Common myeloid progenitor, CD34-positive (primary cell): ENCODE measurements at regions not wholly inside any gene's neighbourhood (a gene's known extent, or its start where the extent isn't known, plus 50 kb on each side); places are given as distances from the start of the nearest gene placed in this dataset.

Experiments used
- CTCF ChIA-PET: fragments of 350-600 bp; sonication (Branson Sonifier 250); formaldehyde crosslinking; loops from one replicate; lab custom pipeline; 2021; ENCODE audit warnings: antibody characterized with exemption; lab: Charles Lee
- POLR2A ChIA-PET: fragments of 350-600 bp; sonication (Branson Sonifier 250); formaldehyde crosslinking; loops from one replicate; lab custom pipeline; 2021; ENCODE audit warnings: antibody characterized with exemption; lab: Charles Lee
- DNase-seq, 3 donors: peaks; one replicate each; pipeline versions ENCODE4 v3.0.0 to v3.0.0-alpha.2; 2013
- H3K27ac ChIP-seq, 2 experiments: 1 replicate in 1 of 2; 2 replicates in 1 of 2; pipeline ENCODE4 v1.7.0; 2013; ENCODE audit warnings: inconsistent platforms in 2 of 2, low read length in 2 of 2, mild to moderate bottlenecking in 2 of 2, low read depth in 1 of 2, moderate library complexity in 1 of 2; ENCODE audit not compliant: severe bottlenecking in 2 of 2, insufficient read depth in 1 of 2, poor library complexity in 1 of 2
- H3K27me3 ChIP-seq, 5 experiments: replicated peaks in 2 of 5; 1 replicate in 3 of 5; 2 replicates in 2 of 5; pipeline versions ENCODE4 v1.6.1 to v1.7.0; 2013; ENCODE audit warnings: low read length in 4 of 5, mild to moderate bottlenecking in 2 of 5, moderate library complexity in 2 of 5, inconsistent platforms in 1 of 5; ENCODE audit not compliant: insufficient read depth in 5 of 5, control insufficient read depth in 4 of 5
- H3K36me3 ChIP-seq, 4 experiments: 1 replicate in 2 of 4; 2 replicates in 2 of 4; pipeline versions ENCODE4 v1.6.1 to v1.7.0; 2013; ENCODE audit warnings: low read length in 3 of 4, control low read depth in 1 of 4, mild to moderate bottlenecking in 1 of 4; ENCODE audit not compliant: control insufficient read depth in 4 of 4, insufficient read depth in 4 of 4
- H3K4me1 ChIP-seq, 4 experiments: 1 replicate in 3 of 4; 2 replicates in 1 of 4; pipeline versions ENCODE4 v1.6.1 to v1.7.1; 2013; ENCODE audit warnings: low read length in 3 of 4, mild to moderate bottlenecking in 3 of 4, control low read depth in 1 of 4, inconsistent platforms in 1 of 4, moderate library complexity in 1 of 4; ENCODE audit not compliant: control insufficient read depth in 4 of 4, insufficient read depth in 4 of 4; ENCODE audit errors: control extremely low read depth in 1 of 4
- H3K4me3 ChIP-seq, 7 experiments: 1 replicate in 4 of 7; 2 replicates in 3 of 7; pipeline versions ENCODE4 v1.5.1 to v1.7.0; 2013; ENCODE audit warnings: mild to moderate bottlenecking in 7 of 7, low read length in 6 of 7, moderate library complexity in 6 of 7, inconsistent platforms in 2 of 7, low read depth in 2 of 7, control low read depth in 1 of 7; ENCODE audit not compliant: insufficient read depth in 4 of 7, control insufficient read depth in 1 of 7; ENCODE audit errors: extremely low read depth in 1 of 7
- H3K9me3 ChIP-seq, 5 experiments: 1 replicate in 4 of 5; 2 replicates in 1 of 5; pipeline versions ENCODE4 v1.6.1 to v1.7.1; 2013; ENCODE audit warnings: low read length in 4 of 5, mild to moderate bottlenecking in 2 of 5, inconsistent platforms in 1 of 5, low read depth in 1 of 5, moderate library complexity in 1 of 5; ENCODE audit not compliant: control insufficient read depth in 4 of 5, insufficient read depth in 2 of 5; ENCODE audit errors: control extremely low read depth in 1 of 5
- WGBS: methylation state at CpG from one replicate; pipeline ENCODE4 v1.1.5; 2013; ENCODE audit not compliant: insufficient coverage; 5-methylcytosine and 5-hydroxymethylcytosine counted together

DNA sequence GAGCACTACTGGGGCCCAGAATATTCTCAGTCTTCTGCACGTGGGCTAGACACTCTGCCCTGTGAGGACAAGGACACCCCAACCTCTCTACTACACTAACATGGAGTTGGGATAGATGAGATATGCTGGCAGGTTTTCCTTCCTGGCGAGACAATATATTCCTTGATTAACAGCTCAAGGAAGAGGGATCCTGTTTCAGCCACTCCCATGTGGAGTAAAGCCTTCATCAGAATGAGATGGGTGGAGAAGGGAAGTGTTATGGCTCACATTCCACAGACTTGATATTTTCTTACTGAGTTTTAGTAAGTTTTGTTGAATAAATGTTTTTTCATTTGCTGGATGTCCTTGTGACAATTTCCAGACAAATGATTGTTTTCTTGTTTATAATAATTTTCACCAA, 1187.6 kb downstream of the CDH12 start:
- no peak for DNase-seq
- H3K9me3 ChIP-seq, result peaks cover 0 to 4% (median 0%) of the 10 kb centered on the region in 5 experiments
- H3K4me1 ChIP-seq, result no peaks in the 10 kb centered on the region
- no CpG with 5 or more reads among the region's 2 CpGs for WGBS
- no peaks in the 10 kb centered on the region for H3K36me3 ChIP-seq
- no peaks in the 10 kb centered on the region for H3K27me3 ChIP-seq
- no peak overlapping the region for H3K4me3 ChIP-seq
- no peak overlapping the region for H3K27ac ChIP-seq
- ChIA-PET CTCF (no interaction called here), POLR2A (no interaction called here)

DNA sequence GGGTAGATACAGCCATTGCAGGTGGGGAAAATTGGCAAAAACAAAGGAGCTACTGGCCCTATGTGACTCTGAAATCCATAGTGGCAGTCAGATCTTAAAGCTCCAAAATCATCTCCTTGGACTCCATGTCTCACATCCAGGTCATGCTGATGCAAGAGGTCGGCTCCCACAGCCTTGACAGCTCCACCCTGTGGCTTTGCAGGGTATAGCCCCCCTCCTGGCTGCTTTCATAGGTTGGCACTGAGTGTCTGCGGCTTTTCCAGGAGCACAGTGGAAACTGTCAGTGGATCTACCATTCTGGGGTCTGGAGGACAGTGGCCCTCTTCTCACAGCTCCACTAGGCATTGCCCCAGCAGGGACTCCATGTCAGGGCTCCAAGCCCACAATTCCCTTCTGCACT, 1190.1 kb downstream of the CDH12 start:
- H3K4me3 ChIP-seq, result no peak overlapping the region
- H3K27ac ChIP-seq, result no peak overlapping the region
- H3K27me3 ChIP-seq, result no peaks in the 10 kb centered on the region
- POLR2A ChIA-PET, result no interaction called here
- no peak for DNase-seq
- CTCF ChIA-PET, result no interaction called here
- no peaks in the 10 kb centered on the region for H3K4me1 ChIP-seq
- H3K9me3 ChIP-seq, result peaks cover 0 to 4% (median 0%) of the 10 kb centered on the region in 5 experiments
- WGBS, result 91% methylated on average over 1 of the region's 2 CpGs
- no peaks in the 10 kb centered on the region for H3K36me3 ChIP-seq

DNA sequence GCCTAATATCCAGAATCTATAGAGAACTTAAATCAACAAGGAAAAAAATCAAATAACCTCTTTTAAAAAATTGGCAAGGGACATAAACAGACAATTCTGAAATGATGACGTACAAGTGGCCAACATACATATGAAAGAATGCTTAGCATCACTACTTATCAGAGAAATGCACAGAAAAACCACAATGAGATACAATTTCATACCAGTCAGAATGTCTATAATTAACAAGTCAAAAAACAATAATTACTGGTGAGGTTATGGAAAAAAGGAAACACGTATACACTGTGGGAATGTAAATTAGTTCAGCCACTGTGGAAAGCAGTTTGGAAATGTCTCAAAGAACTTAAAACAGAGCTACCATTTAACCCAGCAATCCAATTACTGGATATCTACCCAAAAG, 1192.0 kb downstream of the CDH12 start:
- no peak overlapping the region for H3K4me3 ChIP-seq
- ChIA-PET POLR2A (no interaction called here), CTCF (no interaction called here)
- no peaks in the 10 kb centered on the region for H3K27me3 ChIP-seq
- peaks cover 0 to 4% (median 0%) of the 10 kb centered on the region in 5 experiments for H3K9me3 ChIP-seq
- WGBS, result no CpG with 5 or more reads among the region's 2 CpGs
- DNase-seq, result no peak
- no peaks in the 10 kb centered on the region for H3K4me1 ChIP-seq
- H3K36me3 ChIP-seq, result no peaks in the 10 kb centered on the region
- no peak overlapping the region for H3K27ac ChIP-seq

DNA sequence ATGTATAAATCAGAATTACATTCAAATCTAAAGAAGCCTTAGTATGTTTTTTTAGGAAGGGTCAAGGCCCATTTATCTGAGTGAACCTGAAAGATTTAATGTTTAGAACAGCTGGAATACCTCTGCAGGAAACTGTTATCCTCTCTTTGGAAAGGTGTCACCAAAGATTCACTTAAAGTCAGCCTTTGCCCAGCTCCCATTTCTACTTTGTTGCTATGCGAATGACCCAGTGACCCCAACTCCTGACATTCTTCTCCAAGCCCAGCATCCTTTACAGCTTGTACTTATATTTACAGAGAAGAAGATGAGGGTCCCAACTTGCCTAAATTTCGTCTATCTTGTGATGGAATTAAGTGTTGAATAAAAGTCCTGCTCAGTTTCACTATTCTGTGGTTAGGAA, 1198.6 kb downstream of the CDH12 start:
- no peak overlapping the region for H3K4me3 ChIP-seq
- no peaks in the 10 kb centered on the region for H3K36me3 ChIP-seq
- H3K4me1 ChIP-seq, result no peaks in the 10 kb centered on the region
- CTCF ChIA-PET, result no interaction called here
- no peak for DNase-seq
- no peaks in the 10 kb centered on the region for H3K27me3 ChIP-seq
- 86% methylated on average over 1 of the region's 2 CpGs for WGBS
- H3K27ac ChIP-seq, result no peak overlapping the region
- POLR2A ChIA-PET, result no interaction called here
- H3K9me3 ChIP-seq, result no peaks in the 10 kb centered on the region

DNA sequence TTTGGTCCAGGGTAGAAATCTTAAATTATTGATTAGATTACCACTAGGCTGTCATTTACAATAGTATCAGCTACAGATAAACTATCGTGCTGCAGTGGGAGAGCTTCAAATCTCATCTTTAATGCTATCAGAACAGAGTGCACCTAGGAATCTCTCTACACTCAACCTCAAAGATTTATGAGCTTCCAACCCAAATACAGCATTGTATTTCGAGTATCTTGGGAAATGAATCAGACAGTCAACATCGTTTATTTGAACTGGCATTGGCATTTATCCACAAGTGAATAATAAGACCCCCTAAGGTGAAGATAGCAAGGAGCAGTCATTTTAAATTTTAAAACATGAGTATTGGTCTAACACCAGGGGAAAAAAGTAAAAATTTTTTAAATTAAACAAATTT, 1203.2 kb downstream of the CDH12 start:
- ChIA-PET CTCF (no interaction called here), POLR2A (no interaction called here)
- no peak for DNase-seq
- no peaks in the 10 kb centered on the region for H3K9me3 ChIP-seq
- H3K36me3 ChIP-seq, result no peaks in the 10 kb centered on the region
- no peaks in the 10 kb centered on the region for H3K27me3 ChIP-seq
- H3K4me3 ChIP-seq, result no peak overlapping the region
- WGBS, result no CpG with 5 or more reads among the region's 3 CpGs
- no peak overlapping the region for H3K27ac ChIP-seq
- no peaks in the 10 kb centered on the region for H3K4me1 ChIP-seq

DNA sequence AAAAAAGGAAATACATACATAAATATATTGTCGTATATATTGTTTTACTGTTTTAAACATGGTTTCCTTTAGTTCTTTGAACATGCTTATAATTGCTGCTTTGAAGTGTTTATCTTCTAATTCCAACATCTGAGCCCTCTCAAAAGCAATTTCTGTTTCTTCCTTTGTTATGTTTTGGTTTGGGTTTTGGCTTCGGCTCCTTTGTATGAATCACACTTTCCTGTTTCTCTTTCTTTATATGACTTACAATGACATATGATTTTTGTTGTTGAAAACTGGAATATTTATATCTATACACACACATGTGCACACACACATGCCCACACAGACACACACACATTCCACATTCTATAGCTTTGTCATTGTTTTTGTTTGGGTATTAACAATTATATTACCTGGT, 1206.7 kb downstream of the CDH12 start:
- H3K27me3 ChIP-seq, result no peaks in the 10 kb centered on the region
- H3K27ac ChIP-seq, result no peak overlapping the region
- ChIA-PET CTCF (interaction anchor here (0.6 to 1.1 kb wide), 2 partner anchors 10 to 1476 kb away, joined by 3 read pairs; no protein-coding TSS in a partner anchor), POLR2A (no interaction called here)
- H3K4me1 ChIP-seq, result no peaks in the 10 kb centered on the region
- H3K9me3 ChIP-seq, result no peaks in the 10 kb centered on the region
- WGBS, result no CpG with 5 or more reads among the region's 2 CpGs
- no peak for DNase-seq
- H3K4me3 ChIP-seq, result no peak overlapping the region
- no peaks in the 10 kb centered on the region for H3K36me3 ChIP-seq

DNA sequence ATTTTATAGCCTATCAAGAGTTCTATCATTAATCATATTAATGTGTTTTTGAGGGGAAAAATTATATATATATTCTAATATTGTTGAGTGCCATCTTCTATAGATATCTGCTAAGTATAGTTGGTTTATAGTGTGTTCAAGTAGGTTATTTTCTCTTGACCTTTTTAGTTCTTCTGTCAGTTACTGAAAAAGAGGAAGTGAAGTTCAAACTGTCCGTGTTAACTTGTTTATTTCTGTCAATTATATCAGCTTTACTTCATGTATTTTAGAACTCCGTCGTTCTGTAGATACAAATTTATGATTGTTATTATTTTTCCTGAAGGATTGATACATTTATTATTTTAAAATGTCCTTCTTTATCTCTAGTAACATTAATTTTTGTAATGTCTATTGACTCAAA, 1209.1 kb downstream of the CDH12 start:
- Histone ChIP-seq H3K9me3 (no peaks in the 10 kb centered on the region), H3K36me3 (no peaks in the 10 kb centered on the region), H3K27me3 (no peaks in the 10 kb centered on the region), H3K4me1 (no peaks in the 10 kb centered on the region), H3K4me3 (no peak overlapping the region), H3K27ac (no peak overlapping the region)
- POLR2A ChIA-PET, result no interaction called here
- CTCF ChIA-PET, result no interaction called here
- no CpG with 5 or more reads among the region's 3 CpGs for WGBS
- peak in 1 of 3 donors; percentile 3 for DNase-seq
